Upper lobe of right lung (tissue), 1 donor: ENCODE measurements at regions not wholly inside any gene's neighbourhood (a gene's known extent, or its start where the extent isn't known, plus 50 kb on each side); places are given as distances from the start of the nearest gene placed in this dataset.

ENCODE experiments used
- ATAC-seq: fragments of 200-7000 bp; cut with Tn5 transposase; one replicate; pipeline ENCODE4 v1.9.1; 2020; ENCODE audit warnings: mild to moderate bottlenecking, moderate library complexity
- DNase-seq: peaks from one replicate; pipeline ENCODE4 v3.0.0-alpha.2; 2020
- H3K27ac ChIP-seq: fragments of 200-600 bp; one replicate; pipeline ENCODE4 v1.8.0; 2022
- H3K27me3 ChIP-seq: fragments of 200-600 bp; one replicate; pipeline ENCODE4 v1.8.0; 2022; ENCODE audit warnings: mild to moderate bottlenecking
- H3K36me3 ChIP-seq: fragments of 200-600 bp; one replicate; pipeline ENCODE4 v1.8.0; 2022
- H3K4me1 ChIP-seq: fragments of 200-600 bp; one replicate; pipeline ENCODE4 v1.8.0; 2022
- H3K4me3 ChIP-seq: fragments of 200-600 bp; one replicate; pipeline ENCODE4 v1.8.0; 2022; ENCODE audit warnings: mild to moderate bottlenecking
- H3K9me3 ChIP-seq: fragments of 200-600 bp; one replicate; pipeline ENCODE4 v1.8.0; 2022
- CTCF ChIP-seq: fragments of 200-600 bp; IDR thresholded peaks from one replicate; pipeline ENCODE4 v1.8.0; 2022; ENCODE audit warnings: antibody characterized with exemption
- intact Hi-C: fragments of 100-400 bp; cut with DNase I; formaldehyde crosslinking; loops from one replicate; pipeline ENCODE4 v1.11.0; 2022
- donor health status: DM: no; HTN: yes; CAD: no; lungs with severe emphysema.

DNA sequence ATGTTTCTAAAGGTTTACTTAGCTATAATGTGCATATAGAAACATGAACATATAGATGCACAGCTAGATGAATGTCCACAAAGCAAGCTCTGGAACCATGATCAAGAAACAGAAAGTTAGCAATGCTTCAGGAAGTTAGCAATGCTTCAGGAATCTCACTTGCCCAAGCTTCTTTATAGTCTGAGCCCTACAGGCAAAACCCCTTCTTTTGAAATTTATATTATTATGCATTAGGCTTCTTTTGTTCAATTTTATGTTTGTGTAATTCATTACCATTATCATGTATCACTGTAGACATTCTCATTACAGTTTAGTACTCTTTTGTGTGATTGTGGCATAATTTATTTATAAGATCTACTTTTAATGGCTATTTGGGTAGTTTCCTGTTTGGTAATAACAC lies 286.4 kb upstream of the BCHE start:
- no peak for TF ChIP-seq CTCF
- DNase-seq (no peak), ATAC-seq (no peak)
- Histone ChIP-seq H3K27ac (no peak overlapping the region), H3K27me3 (no peaks in the 10 kb centered on the region), H3K9me3 (no peaks in the 10 kb centered on the region), H3K4me1 (no peaks in the 10 kb centered on the region), H3K4me3 (no peak overlapping the region), H3K36me3 (no peaks in the 10 kb centered on the region)
- intact Hi-C loops: no loop called here

GRCh38 chr3:166123088-166123487 lies 285.9 kb upstream of the BCHE start:
- Histone ChIP-seq H3K36me3 (no peaks in the 10 kb centered on the region), H3K9me3 (no peaks in the 10 kb centered on the region), H3K27me3 (no peaks in the 10 kb centered on the region), H3K4me1 (no peaks in the 10 kb centered on the region), H3K27ac (no peak overlapping the region), H3K4me3 (no peak overlapping the region)
- intact Hi-C loops: no loop called here
- DNase-seq (no peak), ATAC-seq (no peak)
- TF ChIP-seq CTCF: no peak

DNA sequence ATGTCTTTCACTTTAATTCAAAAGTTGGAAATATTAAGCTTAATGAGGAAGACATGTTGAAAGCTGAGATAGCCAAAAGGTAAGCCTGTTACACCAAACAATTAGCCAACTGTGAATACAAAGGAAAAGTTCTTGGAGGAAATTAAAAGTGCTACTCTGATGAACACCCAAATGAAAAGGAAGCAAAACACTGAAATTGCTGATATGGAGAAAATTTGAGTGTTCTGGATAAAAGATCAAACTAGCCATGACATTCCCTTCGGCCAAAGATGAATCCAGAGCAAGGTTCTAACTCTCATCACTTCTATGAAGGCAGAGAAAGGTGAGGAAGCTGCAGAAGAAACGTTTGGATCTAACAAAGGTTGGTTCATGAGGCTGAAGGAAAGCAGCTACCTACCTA lies 280.8 kb upstream of the BCHE start:
- Histone ChIP-seq H3K4me3 (no peak overlapping the region), H3K4me1 (no peaks in the 10 kb centered on the region), H3K27me3 (no peaks in the 10 kb centered on the region), H3K36me3 (no peaks in the 10 kb centered on the region), H3K9me3 (no peaks in the 10 kb centered on the region), H3K27ac (no peak overlapping the region)
- no peak for ATAC-seq
- no peak for DNase-seq
- intact Hi-C loops: no loop called here
- TF ChIP-seq CTCF: no peak

GRCh38 chr3:166114448-166114847 lies 277.2 kb upstream of the BCHE start:
- no peak for TF ChIP-seq CTCF
- H3K9me3 ChIP-seq: no peaks in the 10 kb centered on the region
- no peaks in the 10 kb centered on the region for H3K4me1 ChIP-seq
- H3K27me3 ChIP-seq: no peaks in the 10 kb centered on the region
- no peaks in the 10 kb centered on the region for H3K36me3 ChIP-seq
- no peak for ATAC-seq
- H3K4me3 ChIP-seq: no peak overlapping the region
- no peak for DNase-seq
- H3K27ac ChIP-seq: no peak overlapping the region
- intact Hi-C loops: no loop called here

- Histone ChIP-seq H3K27ac (no peak overlapping the region), H3K9me3 (no peaks in the 10 kb centered on the region), H3K4me3 (no peak overlapping the region), H3K4me1 (no peaks in the 10 kb centered on the region), H3K36me3 (no peaks in the 10 kb centered on the region), H3K27me3 (no peaks in the 10 kb centered on the region)
- intact Hi-C loops: no loop called here
- no peak for DNase-seq
- no peak for TF ChIP-seq CTCF
- ATAC-seq: no peak
Measured at GRCh38 chr3:166111562-166111961, 274.3 kb upstream of the BCHE start.

DNA sequence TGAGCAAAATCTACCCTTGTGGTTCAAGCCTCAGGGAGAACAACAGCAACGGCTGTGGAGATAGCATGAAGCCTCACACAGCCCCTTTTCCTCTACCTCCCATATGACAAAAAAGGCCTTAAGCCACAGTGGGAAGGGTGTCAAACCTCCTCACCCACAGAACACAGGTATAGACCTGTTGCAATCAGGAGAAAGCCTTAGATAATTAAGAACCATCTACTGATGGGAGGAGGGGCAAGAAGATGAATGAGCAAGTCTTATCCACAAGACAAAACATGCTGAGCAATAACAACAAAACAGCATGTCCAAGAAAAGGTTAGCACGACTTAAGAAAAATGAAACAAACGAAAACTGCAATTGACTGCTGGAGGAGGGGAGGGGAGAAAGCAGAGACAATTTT lies 272.9 kb upstream of the BCHE start:
- Histone ChIP-seq H3K27me3 (no peaks in the 10 kb centered on the region), H3K36me3 (no peaks in the 10 kb centered on the region), H3K4me1 (no peaks in the 10 kb centered on the region), H3K27ac (no peak overlapping the region), H3K4me3 (no peak overlapping the region), H3K9me3 (no peaks in the 10 kb centered on the region)
- no peak for DNase-seq
- no peak for ATAC-seq
- intact Hi-C loops: no loop called here
- no peak for TF ChIP-seq CTCF
